GM10248 (cell line): ENCODE measurements at regions not wholly inside any gene's neighbourhood (a gene's known extent, or its start where the extent isn't known, plus 50 kb on each side); places are given as distances from the start of the nearest gene placed in this dataset.

Source experiments
- CTCF ChIA-PET: fragments of 300-600 bp; sonication (Branson Sonifier 250); formaldehyde crosslinking; extraction: SDS; loops from one replicate; lab custom pipeline; 2021; ENCODE audit warnings: antibody characterized with exemption; lab: Yijun Ruan, JAX
- POLR2A ChIA-PET: fragments of 350-650 bp; sonication (Branson Sonifier 250); formaldehyde crosslinking; extraction: SDS; loops from one replicate; lab custom pipeline; 2020; ENCODE audit warnings: antibody characterized with exemption; lab: Yijun Ruan, JAX
- DNase-seq: peaks from one replicate; pipeline ENCODE4 v3.0.0; 2012; ENCODE audit errors: extremely low spot score
- CTCF ChIP-seq: IDR thresholded peaks from 2 replicates; pipeline ENCODE4 v1.5.1; 2012; ENCODE audit warnings: mild to moderate bottlenecking, low read depth; ENCODE audit errors: extremely low read depth, missing control alignments, control extremely low read depth

GRCh38 chr1:213484758-213485157, 433.7 kb downstream of the RPS6KC1 start:
- ChIA-PET CTCF (interaction anchor here (2.2 kb wide), 1 partner anchor 21 kb away, joined by 4 read pairs; no protein-coding TSS in a partner anchor), POLR2A (no interaction called here)
- TF ChIP-seq CTCF: no peak
- DNase-seq: no peak

- no peak for DNase-seq
- ChIA-PET CTCF (interaction anchor here (0.8 to 2.2 kb wide), 2 partner anchors 23 to 87 kb away, joined by 3 to 4 read pairs; no protein-coding TSS in a partner anchor), POLR2A (no interaction called here)
- no peak for TF ChIP-seq CTCF
Measured at GRCh38 chr1:213486488-213486887, 435.4 kb downstream of the RPS6KC1 start.

- CTCF ChIA-PET: interaction anchor here (1.2 kb wide), 1 partner anchor 16 kb away, joined by 3 read pairs; no protein-coding TSS in a partner anchor
- TF ChIP-seq CTCF: no peak
- POLR2A ChIA-PET: no interaction called here
- no peak for DNase-seq
Measured at GRCh38 chr1:213491468-213491867, 440.4 kb downstream of the RPS6KC1 start.

GRCh38 chr1:213492161-213493041, 441.4 kb downstream of the RPS6KC1 start:
- POLR2A ChIA-PET: no interaction called here
- DNase-seq: no peak
- CTCF ChIA-PET: interaction anchor here (1.2 kb wide), 1 partner anchor 17 kb away, joined by 3 read pairs; no protein-coding TSS in a partner anchor
- no peak for TF ChIP-seq CTCF

- CTCF ChIA-PET: no interaction called here
- no peak for DNase-seq
- POLR2A ChIA-PET: no interaction called here
- TF ChIP-seq CTCF: no peak
Measured at GRCh38 chr1:213499444-213499843, 448.4 kb downstream of the RPS6KC1 start.

GRCh38 chr1:213507472-213508223, 456.6 kb downstream of the RPS6KC1 start:
- CTCF ChIA-PET: no interaction called here

More at GRCh38 chr1:213507472-213508223, 456.6 kb downstream of the RPS6KC1 start:
- DNase-seq: no peak
- TF ChIP-seq CTCF: no peak
- POLR2A ChIA-PET: no interaction called here
